NT2/D1 (cell line): ENCODE measurements at regions not wholly inside any gene's neighbourhood (a gene's known extent, or its start where the extent isn't known, plus 50 kb on each side); places are given as distances from the start of the nearest gene placed in this dataset.
"Not testable (repeated sequence)": the region's sequence is repeated elsewhere in the genome, so short reads cannot be mapped to it uniquely, and the experiment has no call there.

ENCODE experiments used
- SUZ12 ChIP-seq: IDR thresholded peaks from 2 replicates; pipeline ENCODE4 v1.6.1; 2011; ENCODE audit not compliant: insufficient read length, insufficient read depth; ENCODE audit errors: extremely low read depth
- YY1 ChIP-seq: IDR thresholded peaks from 2 replicates; pipeline ENCODE4 v1.6.1; 2011; ENCODE audit not compliant: insufficient read length, insufficient read depth
- ZNF274 ChIP-seq: IDR thresholded peaks from 2 replicates; pipeline ENCODE4 v1.6.1; 2011; ENCODE audit warnings: mild to moderate bottlenecking, low read depth, low read length

DNA sequence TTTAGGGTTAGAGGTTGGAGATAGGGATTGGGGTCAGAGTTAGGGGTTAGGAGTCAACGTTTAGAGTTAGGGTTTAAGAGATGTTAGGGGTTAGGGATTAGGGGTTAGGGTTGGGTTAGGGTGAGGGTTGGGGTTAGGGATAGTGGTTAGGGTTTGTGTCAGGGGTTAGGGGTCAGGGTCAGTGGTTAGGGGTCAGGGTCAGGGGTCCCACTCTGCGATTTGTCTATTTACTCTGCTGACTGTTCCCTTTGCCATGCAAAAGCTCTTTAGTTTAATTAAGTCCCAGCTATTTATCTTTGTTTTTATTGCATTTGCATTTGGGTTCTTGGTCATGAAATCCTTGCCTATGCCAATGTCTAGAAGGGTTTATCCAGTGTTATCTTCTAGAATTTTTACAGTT, 1649.3 kb downstream of the SPATA31A7 start:
- TF ChIP-seq ZNF274, SUZ12, YY1: not testable (repeated sequence)
